ENCODE measurements at regions not wholly inside any gene's neighbourhood (a gene's known extent, or its start where the extent isn't known, plus 50 kb on each side); places are given as distances from the start of the nearest gene placed in this dataset.

DNA sequence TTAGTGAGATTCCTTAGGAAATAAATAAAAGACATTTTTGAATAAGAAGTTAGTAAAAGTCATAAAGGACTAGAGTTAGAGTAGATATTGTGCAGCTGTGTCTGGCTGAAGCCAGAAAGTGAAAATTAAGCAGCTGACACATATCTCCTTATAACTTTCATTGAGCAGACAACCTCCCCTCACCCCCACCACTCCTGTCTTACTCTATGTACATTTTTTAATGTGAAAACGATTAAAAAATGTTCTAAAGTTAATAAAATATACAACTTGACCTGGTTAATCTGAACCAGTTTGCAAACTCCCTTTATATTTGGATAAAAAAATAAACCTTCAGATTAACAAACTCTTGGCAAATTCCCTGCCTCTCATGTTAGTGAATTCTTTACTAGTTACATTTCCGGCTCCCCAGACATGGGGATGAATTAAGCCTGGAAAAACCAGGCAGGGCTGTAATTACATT, 462.8 kb downstream of the MEIS1 start:
- no peaks in the 10 kb centered on the region for H3K9me3 ChIP-seq (ENCODE audit: control insufficient read depth in 2 of 2, low read length in 2 of 2)
- H3K36me3 ChIP-seq (ENCODE audit: control insufficient read depth in 2 of 2, insufficient read depth in 2 of 2, low read length in 2 of 2) = no peaks in the 10 kb centered on the region
- H3K9ac ChIP-seq (ENCODE audit: low read depth in 1 of 2, low read length in 2 of 2) = no peak overlapping the region
- no peak overlapping the region for H3K4me3 ChIP-seq (ENCODE audit: low read length in 2 of 2)
- peaks cover 0 to 9% of the 10 kb centered on the region in 2 donors for H3K4me1 ChIP-seq (ENCODE audit: control insufficient read depth in 2 of 2, insufficient read depth in 2 of 2, low read length in 2 of 2)
- H3K27me3 ChIP-seq (ENCODE audit: control insufficient read depth in 2 of 2, insufficient read depth in 2 of 2, low read length in 2 of 2) = no peaks in the 10 kb centered on the region
- H3K27ac ChIP-seq (ENCODE audit: low read depth in 2 of 2, low read length in 2 of 2) = no peak overlapping the region

DNA sequence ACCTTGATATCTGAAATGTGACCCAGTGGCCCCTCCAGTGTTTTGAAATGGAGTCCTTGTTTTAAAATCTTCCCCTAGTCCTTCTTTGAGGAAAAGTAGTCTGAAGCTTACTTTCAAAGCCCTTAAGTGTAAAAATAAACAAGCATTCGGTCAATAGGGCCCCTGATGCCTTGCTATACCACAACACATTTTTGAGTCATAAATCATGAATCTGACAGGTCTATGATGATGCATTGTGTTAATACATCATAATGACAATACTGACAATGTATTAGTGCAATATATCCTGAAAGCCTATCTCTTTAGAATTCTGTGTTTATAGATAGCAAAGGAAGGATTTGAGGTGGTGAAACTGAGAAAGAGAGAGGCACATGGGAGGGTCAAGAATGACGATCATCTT, 464.2 kb downstream of the MEIS1 start:
- Histone ChIP-seq H3K9ac (ENCODE audit: low read depth in 1 of 2, low read length in 2 of 2) (no peak overlapping the region), H3K27me3 (ENCODE audit: control insufficient read depth in 2 of 2, insufficient read depth in 2 of 2, low read length in 2 of 2) (no peaks in the 10 kb centered on the region), H3K27ac (ENCODE audit: low read depth in 2 of 2, low read length in 2 of 2) (no peak overlapping the region), H3K9me3 (ENCODE audit: control insufficient read depth in 2 of 2, low read length in 2 of 2) (no peaks in the 10 kb centered on the region), H3K4me1 (ENCODE audit: control insufficient read depth in 2 of 2, insufficient read depth in 2 of 2, low read length in 2 of 2) (peaks cover 0 to 9% of the 10 kb centered on the region in 2 donors), H3K4me3 (ENCODE audit: low read length in 2 of 2) (no peak overlapping the region), H3K36me3 (ENCODE audit: control insufficient read depth in 2 of 2, insufficient read depth in 2 of 2, low read length in 2 of 2) (no peaks in the 10 kb centered on the region)

GRCh38 chr2:66899648-66900047, 464.7 kb downstream of the MEIS1 start:
- H3K9ac ChIP-seq (ENCODE audit: low read depth in 1 of 2, low read length in 2 of 2) = no peak overlapping the region
- no peaks in the 10 kb centered on the region for H3K27me3 ChIP-seq (ENCODE audit: control insufficient read depth in 2 of 2, insufficient read depth in 2 of 2, low read length in 2 of 2)
- H3K4me3 ChIP-seq (ENCODE audit: low read length in 2 of 2) = no peak overlapping the region
- H3K4me1 ChIP-seq (ENCODE audit: control insufficient read depth in 2 of 2, insufficient read depth in 2 of 2, low read length in 2 of 2) = peaks cover 0 to 9% of the 10 kb centered on the region in 2 donors
- no peaks in the 10 kb centered on the region for H3K9me3 ChIP-seq (ENCODE audit: control insufficient read depth in 2 of 2, low read length in 2 of 2)
- H3K36me3 ChIP-seq (ENCODE audit: control insufficient read depth in 2 of 2, insufficient read depth in 2 of 2, low read length in 2 of 2) = no peaks in the 10 kb centered on the region
- no peak overlapping the region for H3K27ac ChIP-seq (ENCODE audit: low read depth in 2 of 2, low read length in 2 of 2)

- no peaks in the 10 kb centered on the region for H3K36me3 ChIP-seq (ENCODE audit: control insufficient read depth in 2 of 2, insufficient read depth in 2 of 2, low read length in 2 of 2)
- H3K4me3 ChIP-seq (ENCODE audit: low read length in 2 of 2) = no peak overlapping the region
- H3K9ac ChIP-seq (ENCODE audit: low read depth in 1 of 2, low read length in 2 of 2) = no peak overlapping the region
- H3K4me1 ChIP-seq (ENCODE audit: control insufficient read depth in 2 of 2, insufficient read depth in 2 of 2, low read length in 2 of 2) = peaks cover 0 to 9% of the 10 kb centered on the region in 2 donors
- no peaks in the 10 kb centered on the region for H3K9me3 ChIP-seq (ENCODE audit: control insufficient read depth in 2 of 2, low read length in 2 of 2)
- no peak overlapping the region for H3K27ac ChIP-seq (ENCODE audit: low read depth in 2 of 2, low read length in 2 of 2)
- H3K27me3 ChIP-seq (ENCODE audit: control insufficient read depth in 2 of 2, insufficient read depth in 2 of 2, low read length in 2 of 2) = no peaks in the 10 kb centered on the region
These were observed 466.4 kb downstream of the MEIS1 start for GRCh38 chr2:66901344-66901743.

- Histone ChIP-seq H3K4me3 (ENCODE audit: low read length in 2 of 2) (no peak overlapping the region), H3K9me3 (ENCODE audit: control insufficient read depth in 2 of 2, low read length in 2 of 2) (no peaks in the 10 kb centered on the region), H3K36me3 (ENCODE audit: control insufficient read depth in 2 of 2, insufficient read depth in 2 of 2, low read length in 2 of 2) (no peaks in the 10 kb centered on the region), H3K27ac (ENCODE audit: low read depth in 2 of 2, low read length in 2 of 2) (no peak overlapping the region), H3K27me3 (ENCODE audit: control insufficient read depth in 2 of 2, insufficient read depth in 2 of 2, low read length in 2 of 2) (no peaks in the 10 kb centered on the region), H3K4me1 (ENCODE audit: control insufficient read depth in 2 of 2, insufficient read depth in 2 of 2, low read length in 2 of 2) (peaks cover 0 to 7% of the 10 kb centered on the region in 2 donors), H3K9ac (ENCODE audit: low read depth in 1 of 2, low read length in 2 of 2) (no peak overlapping the region)
These were observed 468.3 kb downstream of the MEIS1 start for GRCh38 chr2:66903183-66903582.

- H3K4me3 ChIP-seq (ENCODE audit: low read length in 2 of 2) = no peak overlapping the region
- no peak overlapping the region for H3K27ac ChIP-seq (ENCODE audit: low read depth in 2 of 2, low read length in 2 of 2)
- H3K9me3 ChIP-seq (ENCODE audit: control insufficient read depth in 2 of 2, low read length in 2 of 2) = no peaks in the 10 kb centered on the region
- H3K27me3 ChIP-seq (ENCODE audit: control insufficient read depth in 2 of 2, insufficient read depth in 2 of 2, low read length in 2 of 2) = no peaks in the 10 kb centered on the region
- no peaks in the 10 kb centered on the region for H3K36me3 ChIP-seq (ENCODE audit: control insufficient read depth in 2 of 2, insufficient read depth in 2 of 2, low read length in 2 of 2)
- no peak overlapping the region for H3K9ac ChIP-seq (ENCODE audit: low read depth in 1 of 2, low read length in 2 of 2)
- H3K4me1 ChIP-seq (ENCODE audit: control insufficient read depth in 2 of 2, insufficient read depth in 2 of 2, low read length in 2 of 2) = peaks cover 0 to 4% of the 10 kb centered on the region in 2 donors
These were observed 469.0 kb downstream of the MEIS1 start for GRCh38 chr2:66903745-66904465.

DNA sequence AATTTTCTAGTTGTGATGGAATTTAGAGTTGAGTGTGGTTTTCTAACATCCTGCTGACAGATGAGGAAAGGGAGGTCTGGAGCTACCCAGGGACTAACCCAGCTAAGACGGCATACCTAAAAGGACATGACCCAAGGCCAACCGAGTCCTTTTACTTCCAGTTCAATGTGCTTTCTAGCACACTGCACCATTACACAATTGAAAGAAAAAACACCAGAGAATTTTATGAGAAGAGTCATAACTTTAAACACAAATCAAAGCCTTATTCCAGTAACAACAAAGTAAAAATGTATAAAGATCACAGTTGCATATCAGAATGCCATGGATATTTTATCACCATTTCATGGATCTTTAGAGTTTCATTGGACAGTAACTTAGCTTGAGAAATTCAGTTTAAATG, 480.3 kb downstream of the MEIS1 start:
- H3K4me3 ChIP-seq (ENCODE audit: low read length in 2 of 2) = no peak overlapping the region
- no peak overlapping the region for H3K9ac ChIP-seq (ENCODE audit: low read depth in 1 of 2, low read length in 2 of 2)
- H3K36me3 ChIP-seq (ENCODE audit: control insufficient read depth in 2 of 2, insufficient read depth in 2 of 2, low read length in 2 of 2) = no peaks in the 10 kb centered on the region
- H3K27ac ChIP-seq (ENCODE audit: low read depth in 2 of 2, low read length in 2 of 2) = no peak overlapping the region
- H3K9me3 ChIP-seq (ENCODE audit: control insufficient read depth in 2 of 2, low read length in 2 of 2) = no peaks in the 10 kb centered on the region
- no peaks in the 10 kb centered on the region for H3K4me1 ChIP-seq (ENCODE audit: control insufficient read depth in 2 of 2, insufficient read depth in 2 of 2, low read length in 2 of 2)
- no peaks in the 10 kb centered on the region for H3K27me3 ChIP-seq (ENCODE audit: control insufficient read depth in 2 of 2, insufficient read depth in 2 of 2, low read length in 2 of 2)

DNA sequence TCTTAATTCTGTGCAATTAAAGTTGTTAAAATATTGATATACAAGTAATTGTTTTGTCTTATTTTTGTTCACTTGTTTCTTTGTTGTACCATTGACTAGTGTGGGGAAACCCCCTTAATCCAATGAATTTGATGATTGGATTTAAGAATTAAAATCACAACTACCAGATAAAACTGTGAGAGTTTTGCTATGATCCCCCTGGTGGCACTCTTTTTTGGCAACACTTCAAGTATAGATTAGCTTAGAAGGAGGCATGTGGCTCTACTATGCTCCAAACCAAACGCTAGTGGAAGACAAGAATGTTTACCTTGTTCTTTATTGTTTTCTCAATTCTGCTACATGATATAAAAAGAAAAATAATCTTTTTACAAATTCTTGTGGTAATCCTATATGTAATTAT, 477.8 kb upstream of the ETAA1 start:
- Histone ChIP-seq H3K9ac (ENCODE audit: low read depth in 1 of 2, low read length in 2 of 2) (no peak overlapping the region), H3K27me3 (ENCODE audit: control insufficient read depth in 2 of 2, insufficient read depth in 2 of 2, low read length in 2 of 2) (no peaks in the 10 kb centered on the region), H3K9me3 (ENCODE audit: control insufficient read depth in 2 of 2, low read length in 2 of 2) (no peaks in the 10 kb centered on the region), H3K4me1 (ENCODE audit: control insufficient read depth in 2 of 2, insufficient read depth in 2 of 2, low read length in 2 of 2) (no peaks in the 10 kb centered on the region), H3K4me3 (ENCODE audit: low read length in 2 of 2) (no peak overlapping the region), H3K36me3 (ENCODE audit: control insufficient read depth in 2 of 2, insufficient read depth in 2 of 2, low read length in 2 of 2) (no peaks in the 10 kb centered on the region), H3K27ac (ENCODE audit: low read depth in 2 of 2, low read length in 2 of 2) (no peak overlapping the region)

DNA sequence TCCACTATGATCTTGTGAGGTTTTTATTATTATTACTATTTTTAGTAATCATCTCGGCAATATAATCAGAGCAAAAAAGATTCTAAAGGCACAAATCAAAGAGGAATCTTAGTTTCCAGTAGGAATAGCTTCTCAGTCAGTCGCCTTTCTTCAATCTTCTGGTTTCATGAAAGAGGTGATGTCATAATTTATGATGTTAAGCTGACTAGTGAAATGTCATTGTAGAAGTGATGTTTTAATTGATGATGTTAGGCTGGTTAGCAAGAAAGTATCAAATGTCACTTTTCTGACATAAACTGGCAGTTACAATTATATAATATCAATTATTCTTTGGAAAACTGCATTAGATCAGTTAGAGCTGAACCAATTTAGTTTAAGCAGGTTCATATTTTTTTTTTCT, 476.7 kb upstream of the ETAA1 start:
- Histone ChIP-seq H3K9ac (ENCODE audit: low read depth in 1 of 2, low read length in 2 of 2) (no peak overlapping the region), H3K36me3 (ENCODE audit: control insufficient read depth in 2 of 2, insufficient read depth in 2 of 2, low read length in 2 of 2) (no peaks in the 10 kb centered on the region), H3K27me3 (ENCODE audit: control insufficient read depth in 2 of 2, insufficient read depth in 2 of 2, low read length in 2 of 2) (no peaks in the 10 kb centered on the region)

DNA sequence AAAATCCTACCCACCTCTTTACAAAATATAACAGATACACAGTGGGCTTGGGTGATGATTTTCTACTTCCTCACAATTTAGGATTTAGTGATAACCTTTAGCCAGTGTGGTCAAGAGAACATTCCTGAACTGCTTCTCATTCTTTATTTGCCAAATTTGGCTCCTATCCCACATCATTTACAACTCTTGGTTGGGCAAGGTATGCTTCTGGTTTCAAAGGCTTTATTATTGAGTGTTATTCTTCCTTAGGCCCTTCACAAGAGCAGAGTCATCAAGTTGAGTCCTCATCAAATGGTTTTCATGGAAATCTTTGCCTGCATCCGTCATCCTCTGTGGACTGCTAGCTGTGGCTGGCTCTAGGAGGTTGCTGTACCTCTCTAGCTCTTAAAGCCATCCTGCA, 472.0 kb upstream of the ETAA1 start:
- Histone ChIP-seq H3K27me3 (ENCODE audit: control insufficient read depth in 2 of 2, insufficient read depth in 2 of 2, low read length in 2 of 2) (no peaks in the 10 kb centered on the region), H3K36me3 (ENCODE audit: control insufficient read depth in 2 of 2, insufficient read depth in 2 of 2, low read length in 2 of 2) (no peaks in the 10 kb centered on the region), H3K27ac (ENCODE audit: low read depth in 2 of 2, low read length in 2 of 2) (no peak overlapping the region), H3K4me1 (ENCODE audit: control insufficient read depth in 2 of 2, insufficient read depth in 2 of 2, low read length in 2 of 2) (no peaks in the 10 kb centered on the region), H3K4me3 (ENCODE audit: low read length in 2 of 2) (no peak overlapping the region), H3K9me3 (ENCODE audit: control insufficient read depth in 2 of 2, low read length in 2 of 2) (no peaks in the 10 kb centered on the region), H3K9ac (ENCODE audit: low read depth in 1 of 2, low read length in 2 of 2) (no peak overlapping the region)

More for the DNA sequence above, 476.7 kb upstream of the ETAA1 start:
- Histone ChIP-seq H3K9me3 (ENCODE audit: control insufficient read depth in 2 of 2, low read length in 2 of 2) (no peaks in the 10 kb centered on the region), H3K4me3 (ENCODE audit: low read length in 2 of 2) (no peak overlapping the region), H3K27ac (ENCODE audit: low read depth in 2 of 2, low read length in 2 of 2) (no peak overlapping the region), H3K4me1 (ENCODE audit: control insufficient read depth in 2 of 2, insufficient read depth in 2 of 2, low read length in 2 of 2) (no peaks in the 10 kb centered on the region)

Measured in mucosa of rectum (tissue), 2 donors.